ENCODE measurements at regions not wholly inside any gene's neighbourhood (a gene's known extent, or its start where the extent isn't known, plus 50 kb on each side); places are given as distances from the start of the nearest gene placed in this dataset.

- TF ChIP-seq, protein P1, sequence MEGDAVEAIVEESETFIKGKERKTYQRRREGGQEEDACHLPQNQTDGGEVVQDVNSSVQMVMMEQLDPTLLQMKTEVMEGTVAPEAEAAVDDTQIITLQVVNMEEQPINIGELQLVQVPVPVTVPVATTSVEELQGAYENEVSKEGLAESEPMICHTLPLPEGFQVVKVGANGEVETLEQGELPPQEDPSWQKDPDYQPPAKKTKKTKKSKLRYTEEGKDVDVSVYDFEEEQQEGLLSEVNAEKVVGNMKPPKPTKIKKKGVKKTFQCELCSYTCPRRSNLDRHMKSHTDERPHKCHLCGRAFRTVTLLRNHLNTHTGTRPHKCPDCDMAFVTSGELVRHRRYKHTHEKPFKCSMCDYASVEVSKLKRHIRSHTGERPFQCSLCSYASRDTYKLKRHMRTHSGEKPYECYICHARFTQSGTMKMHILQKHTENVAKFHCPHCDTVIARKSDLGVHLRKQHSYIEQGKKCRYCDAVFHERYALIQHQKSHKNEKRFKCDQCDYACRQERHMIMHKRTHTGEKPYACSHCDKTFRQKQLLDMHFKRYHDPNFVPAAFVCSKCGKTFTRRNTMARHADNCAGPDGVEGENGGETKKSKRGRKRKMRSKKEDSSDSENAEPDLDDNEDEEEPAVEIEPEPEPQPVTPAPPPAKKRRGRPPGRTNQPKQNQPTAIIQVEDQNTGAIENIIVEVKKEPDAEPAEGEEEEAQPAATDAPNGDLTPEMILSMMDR (IDR thresholded peaks at IDR 0.05; ENCODE audit: partially characterized antibody, unreplicated experiment): no peak
These were observed 136.0 kb upstream of the ZSWIM2 start for GRCh38 chr2:186984966-186985365.

GRCh38 chr2:186984481-186984880, 135.5 kb upstream of the ZSWIM2 start:
- H3K36me3 Mint-ChIP-seq (ENCODE audit: unreplicated experiment): peaks cover 3% of the 10 kb centered on the region
- peaks cover 5% of the 10 kb centered on the region for H3K9me3 Mint-ChIP-seq (ENCODE audit: unreplicated experiment)
- no peak overlapping the region for H3K27ac Mint-ChIP-seq (ENCODE audit: unreplicated experiment)
- H3K27me3 Mint-ChIP-seq (ENCODE audit: unreplicated experiment): no peaks in the 10 kb centered on the region
- no peak overlapping the region for H3K4me3 Mint-ChIP-seq (ENCODE audit: unreplicated experiment)
- no peaks in the 10 kb centered on the region for H3K4me1 Mint-ChIP-seq (ENCODE audit: low read depth, unreplicated experiment)
- TF ChIP-seq, protein P1 (IDR thresholded peaks at IDR 0.05; ENCODE audit: partially characterized antibody, unreplicated experiment): no peak
- DNase-seq: no peak

More at GRCh38 chr2:186984966-186985365, 136.0 kb upstream of the ZSWIM2 start:
- Mint-ChIP-seq H3K9me3 (ENCODE audit: unreplicated experiment) (peaks cover 5% of the 10 kb centered on the region), H3K4me1 (ENCODE audit: low read depth, unreplicated experiment) (no peaks in the 10 kb centered on the region), H3K27ac (ENCODE audit: unreplicated experiment) (no peak overlapping the region), H3K4me3 (ENCODE audit: unreplicated experiment) (no peak overlapping the region), H3K36me3 (ENCODE audit: unreplicated experiment) (peaks cover 5% of the 10 kb centered on the region), H3K27me3 (ENCODE audit: unreplicated experiment) (no peaks in the 10 kb centered on the region)
- no peak for DNase-seq

- Mint-ChIP-seq H3K4me1 (ENCODE audit: low read depth, unreplicated experiment) (no peaks in the 10 kb centered on the region), H3K27ac (ENCODE audit: unreplicated experiment) (no peak overlapping the region), H3K9me3 (ENCODE audit: unreplicated experiment) (no peaks in the 10 kb centered on the region), H3K4me3 (ENCODE audit: unreplicated experiment) (no peak overlapping the region), H3K27me3 (ENCODE audit: unreplicated experiment) (no peaks in the 10 kb centered on the region), H3K36me3 (ENCODE audit: unreplicated experiment) (no peaks in the 10 kb centered on the region)
- TF ChIP-seq, protein P1 (IDR thresholded peaks at IDR 0.05; ENCODE audit: partially characterized antibody, unreplicated experiment): no peak
- no peak for DNase-seq
These were observed 132.0 kb upstream of the ZSWIM2 start for GRCh38 chr2:186980787-186981550.

DNA sequence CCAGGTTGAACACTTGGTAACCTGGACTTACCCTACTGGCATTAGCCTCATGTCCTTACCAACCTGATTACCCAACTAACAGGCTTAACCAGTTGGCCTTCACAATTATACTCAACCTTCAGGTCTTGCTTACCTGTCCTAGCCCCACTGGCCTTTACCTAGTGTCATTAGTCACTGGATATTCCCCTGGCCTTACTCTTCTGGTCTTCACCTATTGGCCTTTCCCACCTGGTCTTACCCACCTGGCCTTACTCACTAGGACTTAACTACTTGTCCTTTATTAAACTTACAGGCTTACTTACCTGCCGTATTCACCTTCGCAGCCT, 131.1 kb upstream of the ZSWIM2 start:
- Mint-ChIP-seq H3K4me1 (ENCODE audit: low read depth, unreplicated experiment) (no peaks in the 10 kb centered on the region), H3K36me3 (ENCODE audit: unreplicated experiment) (no peaks in the 10 kb centered on the region), H3K9me3 (ENCODE audit: unreplicated experiment) (no peaks in the 10 kb centered on the region), H3K27me3 (ENCODE audit: unreplicated experiment) (no peaks in the 10 kb centered on the region), H3K27ac (ENCODE audit: unreplicated experiment) (no peak overlapping the region), H3K4me3 (ENCODE audit: unreplicated experiment) (no peak overlapping the region)
- no peak for DNase-seq
- TF ChIP-seq, protein P1 (IDR thresholded peaks at IDR 0.05; ENCODE audit: partially characterized antibody, unreplicated experiment): no peak

- DNase-seq: no peak
- H3K4me3 Mint-ChIP-seq (ENCODE audit: unreplicated experiment): no peak overlapping the region
- TF ChIP-seq, protein P1 (IDR thresholded peaks at IDR 0.05; ENCODE audit: partially characterized antibody, unreplicated experiment): no peak
- no peaks in the 10 kb centered on the region for H3K27me3 Mint-ChIP-seq (ENCODE audit: unreplicated experiment)
- no peak overlapping the region for H3K27ac Mint-ChIP-seq (ENCODE audit: unreplicated experiment)
- no peaks in the 10 kb centered on the region for H3K4me1 Mint-ChIP-seq (ENCODE audit: low read depth, unreplicated experiment)
- no peaks in the 10 kb centered on the region for H3K36me3 Mint-ChIP-seq (ENCODE audit: unreplicated experiment)
- H3K9me3 Mint-ChIP-seq (ENCODE audit: unreplicated experiment): no peaks in the 10 kb centered on the region
These were observed 130.6 kb upstream of the ZSWIM2 start for GRCh38 chr2:186979439-186980116.
